B cell (primary cell): ENCODE measurements at regions not wholly inside any gene's neighbourhood (a gene's known extent, or its start where the extent isn't known, plus 50 kb on each side); places are given as distances from the start of the nearest gene placed in this dataset.

Experiments used
- ATAC-seq: fragments of 200-7000 bp; cut with Tn5 transposase; one replicate; pipeline ENCODE4 v1.10.0; 2021; ENCODE audit warnings: low read depth, mild to moderate bottlenecking, moderate number of reproducible peaks, moderate library complexity
- CTCF ChIA-PET: fragments of 350-600 bp; sonication (Branson Sonifier 250); formaldehyde crosslinking; loops from one replicate; lab custom pipeline; 2021; ENCODE audit warnings: antibody characterized with exemption, inconsistent platforms; lab: Charles Lee
- POLR2A ChIA-PET: fragments of 350-600 bp; sonication (Branson Sonifier 250); formaldehyde crosslinking; loops from one replicate; lab custom pipeline; 2021; ENCODE audit warnings: antibody characterized with exemption; lab: Charles Lee
- DNase-seq: peaks from one replicate; pipeline ENCODE4 v3.0.0; 2013
- H2AFZ ChIP-seq: 2 replicates; pipeline ENCODE4 v1.6.1; 2012; ENCODE audit warnings: mild to moderate bottlenecking, low read depth, low read length; ENCODE audit not compliant: insufficient read depth, poor library complexity, severe bottlenecking
- H3K27ac ChIP-seq, 2 donors: 1 replicate in 1 of 2; 2 replicates in 1 of 2; pipeline ENCODE4 v1.5.1; 2012 to 2013; ENCODE audit warnings: low read length in 2 of 2, mild to moderate bottlenecking in 2 of 2, moderate library complexity in 1 of 2
- H3K27me3 ChIP-seq, 4 experiments: fragments of 200-600 bp in 1 of 4; sonication (generic) in 1 of 4; replicated peaks in 1 of 4; 1 replicate in 2 of 4; 2 replicates in 2 of 4; pipeline versions ENCODE4 v1.6.1 to v1.7.0; 2013 to 2016; ENCODE audit warnings: low read length in 3 of 4, mild to moderate bottlenecking in 2 of 4, mixed read lengths in 1 of 4, moderate library complexity in 1 of 4; ENCODE audit not compliant: insufficient read depth in 4 of 4, control insufficient read depth in 3 of 4; ENCODE audit errors: control extremely low read depth in 1 of 4
- H3K36me3 ChIP-seq, 2 experiments: replicated peaks in 1 of 2; 1 replicate in 1 of 2; 2 replicates in 1 of 2; pipeline versions ENCODE4 v1.6.1 to v1.7.1; 2013; ENCODE audit warnings: low read length in 1 of 2; ENCODE audit not compliant: insufficient read depth in 2 of 2, control insufficient read depth in 1 of 2; ENCODE audit errors: control extremely low read depth in 1 of 2, extremely low read depth in 1 of 2
- H3K4me1 ChIP-seq, 2 donors: fragments of 200-600 bp in 1 of 2; sonication (generic) in 1 of 2; 1 replicate in 1 of 2; 2 replicates in 1 of 2; pipeline versions ENCODE4 v1.5.1 to v1.6.1; 2013 to 2017; ENCODE audit warnings: low read length in 2 of 2; ENCODE audit not compliant: control insufficient read depth in 2 of 2, insufficient read depth in 2 of 2
- H3K4me2 ChIP-seq: replicated peaks from 2 replicates; pipeline ENCODE3; 2012; ENCODE audit warnings: mild to moderate bottlenecking, low read depth, low read length; ENCODE audit not compliant: poor library complexity, severe bottlenecking
- H3K4me3 ChIP-seq, 5 experiments: fragments of 200-600 bp in 1 of 5; sonication (generic) in 1 of 5; 1 replicate in 3 of 5; 2 replicates in 2 of 5; pipeline versions ENCODE4 v1.5.1 to v1.7.0; 2011 to 2016; ENCODE audit warnings: low read length in 4 of 5, mild to moderate bottlenecking in 4 of 5, low read depth in 2 of 5, control low read depth in 1 of 5, moderate library complexity in 1 of 5; ENCODE audit not compliant: insufficient read depth in 1 of 5; ENCODE audit errors: control extremely low read depth in 1 of 5, extremely low read depth in 1 of 5
- H3K79me2 ChIP-seq: fragments of 200-600 bp; sonication (generic); one replicate; pipeline ENCODE4 v1.6.0; 2016; ENCODE audit warnings: low read length; ENCODE audit not compliant: control insufficient read depth, insufficient read depth
- H3K9ac ChIP-seq: fragments of 200-600 bp; sonication (generic); 2 replicates; pipeline ENCODE4 v1.6.1; 2017; ENCODE audit warnings: mild to moderate bottlenecking, low read length, moderate library complexity
- H3K9me3 ChIP-seq, 3 donors: one replicate each; pipeline versions ENCODE4 v1.6.1 to v1.7.1; 2013; ENCODE audit warnings: low read length in 2 of 3; ENCODE audit not compliant: control insufficient read depth in 2 of 3, insufficient read depth in 1 of 3; ENCODE audit errors: control extremely low read depth in 1 of 3
- H4K20me1 ChIP-seq: 2 replicates; pipeline ENCODE4 v1.6.0; 2012; ENCODE audit warnings: mild to moderate bottlenecking, low read length; ENCODE audit not compliant: insufficient read depth, control insufficient read depth, poor library complexity, severe bottlenecking
- H3K27ac Mint-ChIP-seq: one replicate; pipeline ENCODE4 v1.8.0; 2021; ENCODE audit warnings: mixed read lengths
- H3K27me3 Mint-ChIP-seq: one replicate; pipeline ENCODE4 v1.8.0; 2021; ENCODE audit warnings: mixed read lengths
- H3K4me1 Mint-ChIP-seq: one replicate; pipeline ENCODE4 v1.8.0; 2021; ENCODE audit warnings: mixed read lengths
- H3K4me3 Mint-ChIP-seq: one replicate; pipeline ENCODE4 v1.8.0; 2021; ENCODE audit warnings: mixed read lengths
- H3K9me3 Mint-ChIP-seq: one replicate; pipeline ENCODE4 v1.8.0; 2022; ENCODE audit warnings: mixed read lengths; ENCODE audit not compliant: insufficient read depth
- CTCF ChIP-seq: fragments of 200-600 bp; IDR thresholded peaks from one replicate; pipeline ENCODE4 v1.8.0; 2022; ENCODE audit warnings: antibody characterized with exemption, mild to moderate bottlenecking
- EZH2 ChIP-seq: IDR thresholded peaks from 2 replicates; pipeline ENCODE4 v1.6.1; 2012; ENCODE audit warnings: borderline replicate concordance, low read depth, mild to moderate bottlenecking, moderate library complexity, low read length; ENCODE audit not compliant: insufficient read depth, poor library complexity, severe bottlenecking
- WGBS: methylation state at CpG from one replicate; pipeline ENCODE4 v1.1.5; 2013; ENCODE audit warnings: missing lambda C conversion rate; ENCODE audit not compliant: insufficient coverage; 5-methylcytosine and 5-hydroxymethylcytosine counted together
- intact Hi-C: fragments of 100-400 bp; cut with micrococcal nuclease; formaldehyde crosslinking; loops from one replicate; pipeline ENCODE4 v1.10.0; 2022

GRCh38 chrX:69282893-69283690 is 117.8 kb upstream of the PJA1 start:
- Mint-ChIP-seq H3K27me3 (no peaks in the 10 kb centered on the region), H3K4me1 (no peaks in the 10 kb centered on the region), H3K4me3 (no peak overlapping the region), H3K9me3 (no peaks in the 10 kb centered on the region), H3K27ac (no peak overlapping the region)
- Histone ChIP-seq H3K36me3 (no peaks in the 10 kb centered on the region), H3K9ac (no peak overlapping the region), H3K27me3 (peaks cover 0 to 2% (median 0%) of the 10 kb centered on the region in 4 experiments), H3K4me3 (no peak overlapping the region), H3K9me3 (no peaks in the 10 kb centered on the region), H2AFZ (no peak overlapping the region), H4K20me1 (no peaks in the 10 kb centered on the region), H3K27ac (no peak overlapping the region), H3K4me1 (peaks cover 9% of the 10 kb centered on the region in 2 donors), H3K4me2 (no peak overlapping the region), H3K79me2 (no peaks in the 10 kb centered on the region)
- CTCF ChIA-PET: interaction anchor here (1.6 to 2.2 kb wide), 3 partner anchors 14 to 456 kb away, joined by 3 to 11 read pairs (median 9); partner anchors contain the start of gene EFNB1
- no peak for ATAC-seq
- TF ChIP-seq EZH2 (no peak), CTCF (no peak)
- 100% methylated on average over 1 of the region's 10 CpGs for WGBS
- POLR2A ChIA-PET: no interaction called here
- DNase-seq: no peak
- intact Hi-C loops: loop anchor here (10.0 kb wide), 1 partner anchor 548 kb away; no protein-coding TSS in a partner anchor

GRCh38 chrX:69280933-69281332 is 115.7 kb upstream of the PJA1 start:
- H3K4me3 Mint-ChIP-seq: no peak overlapping the region
- no peaks in the 10 kb centered on the region for H3K4me1 Mint-ChIP-seq
- H3K4me3 ChIP-seq: no peak overlapping the region
- ChIA-PET POLR2A (no interaction called here), CTCF (no interaction called here)
- no peaks in the 10 kb centered on the region for H3K9me3 ChIP-seq
- H3K27ac ChIP-seq: no peak overlapping the region
- H3K36me3 ChIP-seq: no peaks in the 10 kb centered on the region
- TF ChIP-seq EZH2: no peak
- TF ChIP-seq CTCF: no peak
- H3K9ac ChIP-seq: no peak overlapping the region
- H3K27ac Mint-ChIP-seq: no peak overlapping the region
- ATAC-seq (no peak), DNase-seq (no peak)
- no peaks in the 10 kb centered on the region for H3K79me2 ChIP-seq
- H3K4me1 ChIP-seq: peaks cover 4% of the 10 kb centered on the region in 2 donors
- no peaks in the 10 kb centered on the region for H3K9me3 Mint-ChIP-seq
- peaks cover 0 to 2% (median 0%) of the 10 kb centered on the region in 4 experiments for H3K27me3 ChIP-seq
- no CpG with 5 or more reads among the region's 4 CpGs for WGBS
- no peak overlapping the region for H2AFZ ChIP-seq
- intact Hi-C loops: loop anchor here (10.0 kb wide), 1 partner anchor 546 kb away; no protein-coding TSS in a partner anchor
- H3K27me3 Mint-ChIP-seq: no peaks in the 10 kb centered on the region
- H4K20me1 ChIP-seq: no peaks in the 10 kb centered on the region
- no peak overlapping the region for H3K4me2 ChIP-seq
